G401.6 (cell line): ENCODE measurements at regions not wholly inside any gene's neighbourhood (a gene's known extent, or its start where the extent isn't known, plus 50 kb on each side); places are given as distances from the start of the nearest gene placed in this dataset.
"Not testable (repeated sequence)": the region's sequence is repeated elsewhere in the genome, so short reads cannot be mapped to it uniquely, and the experiment has no call there.

Source experiments
- FAIRE-seq: peaks from 2 replicates; lab custom pipeline; 2012; peaks lifted over from hg19 to GRCh38; lab: Jason Lieb, UNC

DNA sequence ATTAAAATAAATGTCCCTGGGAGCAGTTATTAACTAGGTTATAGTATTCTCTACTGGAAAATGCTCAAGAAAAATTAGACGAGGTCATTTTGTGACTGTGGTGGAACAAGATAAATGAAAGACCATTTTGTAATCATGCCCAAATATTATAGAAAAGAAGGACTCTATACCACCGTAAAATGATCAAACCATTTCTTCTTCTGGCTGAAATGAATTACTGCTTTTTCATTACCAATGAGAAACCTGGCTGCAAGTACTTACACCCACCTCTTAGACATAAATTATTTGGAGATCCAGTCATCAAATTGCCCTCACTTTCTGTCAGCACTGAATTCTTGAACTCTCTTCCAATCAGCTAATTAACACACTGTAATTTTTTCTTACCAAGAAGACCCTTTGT, 74.2 kb upstream of the FSIP2 start:
- no peak for FAIRE-seq

DNA sequence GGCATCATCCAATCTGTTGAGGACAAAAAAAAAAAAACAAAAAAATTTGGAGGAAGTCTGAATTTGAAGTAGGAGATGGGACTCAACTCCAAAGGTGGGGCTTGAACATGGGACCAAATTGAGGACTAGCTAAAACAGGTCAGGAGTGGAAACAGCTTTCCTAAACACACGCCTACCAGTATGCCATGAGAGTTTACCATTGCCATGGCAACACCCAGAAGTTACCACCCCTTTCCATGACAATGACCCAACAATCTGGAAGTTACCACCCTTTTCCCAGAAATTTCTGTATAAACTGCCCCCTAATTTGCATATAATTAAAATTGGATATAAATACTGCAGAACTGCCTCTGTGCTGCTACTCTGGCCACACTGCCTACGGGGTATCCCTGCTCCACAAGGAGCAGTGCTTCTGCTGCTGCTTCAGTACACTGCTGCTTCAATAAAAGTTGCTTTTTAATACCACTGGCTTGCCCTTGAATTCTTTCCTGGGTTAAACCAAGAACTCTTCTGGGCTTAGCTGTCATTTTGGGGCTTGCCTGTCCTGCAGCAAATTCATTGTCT, 73.3 kb upstream of the FSIP2 start:
- no peak for FAIRE-seq

DNA sequence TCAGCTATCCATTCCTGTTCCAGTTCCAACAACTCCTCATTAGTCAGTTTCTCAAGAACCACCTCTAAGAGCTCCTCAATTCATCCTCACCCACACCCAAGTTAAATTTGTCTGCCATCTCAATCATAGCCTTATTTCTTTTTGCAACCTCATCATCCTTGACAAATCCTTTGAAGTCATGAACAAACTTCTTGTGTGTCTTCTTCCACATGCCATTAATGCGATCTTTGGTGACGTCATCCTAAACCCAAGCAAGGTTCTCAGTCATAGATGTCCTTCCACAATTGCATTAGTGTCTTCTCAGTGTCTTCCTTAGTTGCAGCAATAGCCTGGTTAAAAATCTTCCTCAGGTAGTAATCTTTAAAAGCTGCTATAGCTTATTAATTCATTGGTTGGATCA, 71.2 kb upstream of the FSIP2 start:
- FAIRE-seq, result no peak

DNA sequence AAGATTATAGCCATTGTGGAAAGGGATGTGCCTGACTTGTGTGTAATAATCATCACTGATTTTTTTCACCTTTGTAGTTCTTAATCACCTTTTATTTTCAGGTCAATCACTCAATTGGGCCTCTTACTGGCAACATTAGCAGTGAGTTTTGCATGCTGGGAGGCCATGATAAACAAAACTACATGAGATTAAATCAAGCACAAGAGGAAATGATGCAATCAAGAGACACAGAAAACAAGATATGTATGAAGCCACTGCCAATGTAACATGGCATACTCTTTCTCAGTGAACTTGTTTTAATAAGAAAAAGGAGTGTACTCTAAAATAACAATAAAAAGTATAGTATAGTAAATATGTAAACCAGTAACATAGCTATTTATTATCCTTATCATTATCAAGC, 69.9 kb upstream of the FSIP2 start:
- FAIRE-seq, result no peak

DNA sequence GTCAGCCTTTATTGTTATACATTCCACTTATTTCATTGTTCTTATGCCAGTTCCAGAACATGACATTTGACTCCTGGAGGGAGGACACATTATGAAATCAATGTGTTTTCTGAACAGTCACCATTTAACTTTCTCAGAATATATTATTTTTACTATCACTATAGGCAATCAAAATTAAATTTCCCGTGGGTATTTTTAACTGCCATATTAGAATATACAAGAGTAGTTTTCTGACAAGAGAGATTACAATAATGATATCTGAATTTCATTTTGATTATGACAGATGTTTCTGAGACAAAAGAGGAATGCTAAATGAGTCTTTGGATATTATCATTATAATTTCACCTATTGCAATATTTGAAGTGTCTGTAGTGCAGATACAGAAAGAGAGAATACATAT, 64.4 kb upstream of the FSIP2 start:
- FAIRE-seq, result no peak

DNA sequence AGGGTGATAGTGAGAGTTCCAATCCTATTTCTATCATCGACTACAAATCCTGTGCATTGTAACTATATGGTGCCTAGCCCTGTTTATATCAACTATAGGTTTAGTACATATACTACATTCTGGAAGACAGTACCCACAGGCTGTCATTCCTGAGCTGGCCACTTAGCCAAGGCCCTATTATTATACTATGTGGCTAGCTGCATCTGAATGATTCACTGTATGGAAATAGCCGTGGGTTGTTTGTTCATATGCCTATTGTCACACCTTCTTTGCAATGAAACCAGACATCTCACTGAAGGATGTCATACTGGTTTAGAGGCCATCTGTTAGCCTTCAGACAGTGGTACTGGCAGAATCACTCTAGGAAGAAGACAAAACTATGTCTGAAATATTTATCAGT, 62.3 kb upstream of the FSIP2 start:
- FAIRE-seq, result no peak

DNA sequence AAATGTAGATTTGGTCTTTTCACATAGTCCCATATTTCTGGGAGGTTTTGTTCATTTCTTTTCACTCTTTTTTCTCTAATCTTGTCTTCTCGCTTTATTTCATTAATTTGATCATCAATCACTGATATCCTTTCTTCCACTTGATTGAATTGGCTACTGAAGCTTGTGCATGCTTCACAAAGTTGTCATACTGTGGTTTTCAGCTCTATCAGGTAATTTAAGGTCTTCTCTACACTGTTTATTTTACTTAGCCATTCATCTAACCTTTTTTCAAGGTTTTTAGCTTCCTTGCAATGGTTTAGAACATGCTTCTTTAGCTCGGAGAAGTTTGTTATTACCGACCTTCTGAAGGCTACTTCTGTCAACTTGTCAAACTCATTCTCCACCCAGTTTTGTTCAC, 51.6 kb upstream of the FSIP2 start:
- FAIRE-seq, result not testable (repeated sequence)

DNA sequence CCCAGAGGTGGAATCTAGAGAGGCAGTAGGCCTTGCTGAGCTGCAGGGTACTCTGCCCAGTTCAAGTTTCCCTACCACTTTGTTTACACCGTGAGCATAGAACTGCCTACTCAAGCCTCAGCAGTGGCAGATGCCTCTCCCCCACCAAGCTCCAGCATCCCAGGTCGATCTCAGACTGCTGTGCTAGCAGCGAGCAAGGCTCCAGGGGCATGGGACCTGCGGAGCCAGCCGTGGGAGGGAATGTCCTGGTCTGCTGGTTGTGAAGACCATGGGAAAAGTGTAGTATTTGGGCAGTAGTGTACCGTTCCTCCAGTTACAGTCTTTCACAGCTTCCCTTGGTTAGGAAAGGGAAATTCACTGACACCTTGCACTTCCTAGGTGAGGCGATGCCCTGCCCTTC, 50.6 kb upstream of the FSIP2 start:
- FAIRE-seq, result no peak
